ENCODE measurements at regions not wholly inside any gene's neighbourhood (a gene's known extent, or its start where the extent isn't known, plus 50 kb on each side); places are given as distances from the start of the nearest gene placed in this dataset.

DNA sequence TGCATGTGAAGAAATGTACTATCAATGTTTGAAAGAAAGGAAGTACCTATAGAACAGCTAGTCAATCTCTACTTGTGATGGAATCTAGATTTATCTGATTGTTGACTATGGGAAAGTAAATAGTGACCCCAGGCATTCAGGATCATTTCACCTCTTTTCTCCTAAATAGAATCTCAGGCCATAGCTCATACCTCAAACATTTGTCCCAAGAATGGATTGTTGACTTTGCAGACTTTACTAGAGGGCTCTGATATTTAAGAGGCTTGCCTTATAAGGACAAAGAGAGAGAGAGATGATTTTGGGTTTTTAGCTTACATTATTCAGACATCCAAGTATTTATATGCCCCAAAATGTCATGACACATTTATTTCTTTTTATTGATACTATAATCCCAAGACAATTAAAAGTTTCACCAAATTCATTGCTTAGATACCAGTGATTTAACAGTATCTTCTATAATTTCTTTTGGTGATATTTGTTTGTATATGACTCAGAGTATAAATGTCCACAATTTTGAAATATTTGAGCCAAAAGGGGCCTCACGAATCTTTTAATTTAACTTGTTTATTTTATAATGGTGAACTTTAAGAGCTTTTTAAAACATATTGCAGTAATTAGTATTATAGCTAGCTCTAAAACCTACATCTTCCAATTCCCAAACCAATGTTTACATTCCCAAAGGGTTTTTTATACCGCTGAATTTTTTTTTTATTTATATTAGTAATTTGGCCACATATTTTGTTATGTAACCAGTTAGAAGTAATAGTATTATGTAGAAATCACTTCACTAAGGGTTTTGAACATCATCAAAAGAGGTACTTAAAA, 614.1 kb downstream of the PCDH7 start:
- ATAC-seq (no peak), DNase-seq (ENCODE audit: low read depth, low spot score) (no peak)
- no peaks in the 10 kb centered on the region for H3K9me3 ChIP-seq (ENCODE audit: control insufficient read depth, insufficient read depth, low read depth, low read length)
- no TSS peak for BruUV-seq (replicated peaks)
- no peak overlapping the region for H3K4me3 ChIP-seq (ENCODE audit: low read depth in 2 of 2, low read length in 2 of 2)
- H3K4me1 ChIP-seq (ENCODE audit: control insufficient read depth, insufficient read depth, low read length), result no peaks in the 10 kb centered on the region
- CTCF ChIA-PET, result no interaction called here
- no peak overlapping the region for H3K27ac ChIP-seq (ENCODE audit: low read length)
- no peaks in the 10 kb centered on the region for H3K27me3 ChIP-seq (ENCODE audit: control insufficient read depth, insufficient read depth, low read length)
- no peak for TF ChIP-seq TCF7L2 (IDR thresholded peaks at IDR 0.05; ENCODE audit: low read depth, low read length)
- TF ChIP-seq POLR2AphosphoS5 (IDR thresholded peaks at IDR 0.05; ENCODE audit: low read depth, low read length), result no peak
- TF ChIP-seq, protein P1, sequence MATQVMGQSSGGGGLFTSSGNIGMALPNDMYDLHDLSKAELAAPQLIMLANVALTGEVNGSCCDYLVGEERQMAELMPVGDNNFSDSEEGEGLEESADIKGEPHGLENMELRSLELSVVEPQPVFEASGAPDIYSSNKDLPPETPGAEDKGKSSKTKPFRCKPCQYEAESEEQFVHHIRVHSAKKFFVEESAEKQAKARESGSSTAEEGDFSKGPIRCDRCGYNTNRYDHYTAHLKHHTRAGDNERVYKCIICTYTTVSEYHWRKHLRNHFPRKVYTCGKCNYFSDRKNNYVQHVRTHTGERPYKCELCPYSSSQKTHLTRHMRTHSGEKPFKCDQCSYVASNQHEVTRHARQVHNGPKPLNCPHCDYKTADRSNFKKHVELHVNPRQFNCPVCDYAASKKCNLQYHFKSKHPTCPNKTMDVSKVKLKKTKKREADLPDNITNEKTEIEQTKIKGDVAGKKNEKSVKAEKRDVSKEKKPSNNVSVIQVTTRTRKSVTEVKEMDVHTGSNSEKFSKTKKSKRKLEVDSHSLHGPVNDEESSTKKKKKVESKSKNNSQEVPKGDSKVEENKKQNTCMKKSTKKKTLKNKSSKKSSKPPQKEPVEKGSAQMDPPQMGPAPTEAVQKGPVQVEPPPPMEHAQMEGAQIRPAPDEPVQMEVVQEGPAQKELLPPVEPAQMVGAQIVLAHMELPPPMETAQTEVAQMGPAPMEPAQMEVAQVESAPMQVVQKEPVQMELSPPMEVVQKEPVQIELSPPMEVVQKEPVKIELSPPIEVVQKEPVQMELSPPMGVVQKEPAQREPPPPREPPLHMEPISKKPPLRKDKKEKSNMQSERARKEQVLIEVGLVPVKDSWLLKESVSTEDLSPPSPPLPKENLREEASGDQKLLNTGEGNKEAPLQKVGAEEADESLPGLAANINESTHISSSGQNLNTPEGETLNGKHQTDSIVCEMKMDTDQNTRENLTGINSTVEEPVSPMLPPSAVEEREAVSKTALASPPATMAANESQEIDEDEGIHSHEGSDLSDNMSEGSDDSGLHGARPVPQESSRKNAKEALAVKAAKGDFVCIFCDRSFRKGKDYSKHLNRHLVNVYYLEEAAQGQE (IDR thresholded peaks at IDR 0.05; ENCODE audit: insufficient read depth in 1 of 2, low read depth in 2 of 2, low read length in 1 of 2), result no peak
- no peak for TF ChIP-seq CTCF (IDR thresholded peaks at IDR 0.05)
- TF ChIP-seq SIN3A (IDR thresholded peaks at IDR 0.05; ENCODE audit: borderline replicate concordance, insufficient read depth, low read depth, low read length), result no peak
- in situ Hi-C loops (cut with HindIII; ENCODE audit: low pct_unique_long_range_greater_than_20kb, low sequenced_read_pairs) (no loop called here), intact Hi-C loops (cut with micrococcal nuclease; ENCODE audit: unreplicated experiment) (no loop called here)
- POLR2A ChIA-PET, result no interaction called here
- H3K36me3 ChIP-seq (ENCODE audit: control insufficient read depth, insufficient read depth, low read length), result no peaks in the 10 kb centered on the region

DNA sequence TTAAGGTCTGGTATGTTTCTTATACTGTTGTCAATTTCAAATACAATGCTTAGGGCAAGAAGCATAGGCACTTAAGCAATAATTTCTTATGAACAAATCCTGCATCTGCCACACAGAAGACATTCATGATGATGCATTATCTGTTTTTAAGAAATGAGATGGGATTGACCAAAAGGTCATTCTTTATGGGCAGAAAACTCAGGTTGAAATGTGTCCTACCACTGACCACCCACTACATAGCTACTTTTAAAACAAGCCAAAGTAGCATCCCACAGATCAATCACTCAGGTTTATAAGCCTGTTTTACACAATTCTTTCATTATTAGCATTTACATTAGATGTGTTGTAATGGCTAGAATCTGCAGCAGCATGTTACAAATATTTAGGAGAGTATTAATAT, 617.8 kb downstream of the PCDH7 start:
- H3K4me1 ChIP-seq (ENCODE audit: control insufficient read depth, insufficient read depth, low read length), result no peaks in the 10 kb centered on the region

More for the DNA sequence above, 617.8 kb downstream of the PCDH7 start:
- Histone ChIP-seq H3K36me3 (ENCODE audit: control insufficient read depth, insufficient read depth, low read length) (no peaks in the 10 kb centered on the region), H3K9me3 (ENCODE audit: control insufficient read depth, insufficient read depth, low read depth, low read length) (no peaks in the 10 kb centered on the region), H3K27me3 (ENCODE audit: control insufficient read depth, insufficient read depth, low read length) (no peaks in the 10 kb centered on the region), H3K27ac (ENCODE audit: low read length) (no peak overlapping the region), H3K4me3 (ENCODE audit: low read depth in 2 of 2, low read length in 2 of 2) (no peak overlapping the region)
- in situ Hi-C loops (cut with HindIII; ENCODE audit: low pct_unique_long_range_greater_than_20kb, low sequenced_read_pairs), result no loop called here
- intact Hi-C loops (cut with micrococcal nuclease; ENCODE audit: unreplicated experiment), result no loop called here
- DNase-seq (ENCODE audit: low read depth, low spot score), result no peak
- no peak for ATAC-seq
- BruUV-seq (replicated peaks), result no TSS peak
- CTCF ChIA-PET, result no interaction called here
- TF ChIP-seq SIN3A (IDR thresholded peaks at IDR 0.05; ENCODE audit: borderline replicate concordance, insufficient read depth, low read depth, low read length) (no peak), CTCF (IDR thresholded peaks at IDR 0.05) (no peak), TCF7L2 (IDR thresholded peaks at IDR 0.05; ENCODE audit: low read depth, low read length) (no peak), POLR2AphosphoS5 (IDR thresholded peaks at IDR 0.05; ENCODE audit: low read depth, low read length) (no peak)
- TF ChIP-seq, protein P1 (IDR thresholded peaks at IDR 0.05; ENCODE audit: insufficient read depth in 1 of 2, low read depth in 2 of 2, low read length in 1 of 2), result no peak
- POLR2A ChIA-PET, result no interaction called here

Data from Panc1 (cell line).